ENCODE measurements at regions not wholly inside any gene's neighbourhood (a gene's known extent, or its start where the extent isn't known, plus 50 kb on each side); places are given as distances from the start of the nearest gene placed in this dataset.
A peak's percentile ranks its signal among the peaks of the same experiment; 100 is the strongest.
"Not testable (repeated sequence)": the region's sequence is repeated elsewhere in the genome, so short reads cannot be mapped to it uniquely, and the experiment has no call there.

GRCh38 chr19:20482721-20483120 is 82.9 kb downstream of the ZNF737 start:
- DNase-seq (ENCODE audit: low spot score), result no peak
- intact Hi-C loops (cut with DNase I), result no loop called here

GRCh38 chr19:20481736-20482135 is 83.8 kb downstream of the ZNF737 start:
- intact Hi-C loops (cut with DNase I), result no loop called here
- DNase-seq (ENCODE audit: low spot score), result no peak

- DNase-seq (ENCODE audit: low spot score), result no peak
- intact Hi-C loops (cut with DNase I), result no loop called here
Measured at GRCh38 chr19:20479483-20479882, 86.1 kb downstream of the ZNF737 start.

GRCh38 chr19:20478936-20479335 is 86.6 kb downstream of the ZNF737 start:
- intact Hi-C loops (cut with DNase I), result no loop called here
- DNase-seq (ENCODE audit: low spot score), result no peak

GRCh38 chr19:20472854-20473253 is 92.7 kb downstream of the ZNF737 start:
- no peak for DNase-seq (ENCODE audit: low spot score)
- intact Hi-C loops (cut with DNase I), result no loop called here

- DNase-seq (ENCODE audit: low spot score), result no peak
- intact Hi-C loops (cut with DNase I), result no loop called here
Measured at GRCh38 chr19:20471431-20471830, 94.2 kb downstream of the ZNF737 start.

- intact Hi-C loops (cut with DNase I), result no loop called here
- DNase-seq (ENCODE audit: low spot score), result no peak
Measured at GRCh38 chr19:20470345-20471135, 95.0 kb downstream of the ZNF737 start.

- DNase-seq (ENCODE audit: low spot score); intact Hi-C loops (cut with DNase I): not testable (repeated sequence)
Measured at GRCh38 chr19:20466638-20466990, 99.0 kb downstream of the ZNF737 start.

- intact Hi-C loops (cut with DNase I); DNase-seq (ENCODE audit: low spot score): not testable (repeated sequence)
Measured at GRCh38 chr19:20465922-20466637, 99.5 kb downstream of the ZNF737 start.

GRCh38 chr19:20453425-20453935 is 112.1 kb downstream of the ZNF737 start:
- no peak for DNase-seq (ENCODE audit: low spot score)
- intact Hi-C loops (cut with DNase I), result no loop called here

- no peak for DNase-seq (ENCODE audit: low spot score)
- intact Hi-C loops (cut with DNase I), result no loop called here
Measured at GRCh38 chr19:20444202-20444885, 121.2 kb downstream of the ZNF737 start.

- DNase-seq (ENCODE audit: low spot score); intact Hi-C loops (cut with DNase I): not testable (repeated sequence)
Measured at GRCh38 chr19:20432266-20432842, 133.2 kb downstream of the ZNF737 start.

GRCh38 chr19:20431826-20432225 is 133.8 kb downstream of the ZNF737 start:
- intact Hi-C loops (cut with DNase I), result no loop called here

GRCh38 chr19:20423381-20424197 is 142.0 kb downstream of the ZNF737 start:
- DNase-seq (ENCODE audit: low spot score), result peak; percentile 86
- intact Hi-C loops (cut with DNase I), result no loop called here

More at GRCh38 chr19:20431826-20432225, 133.8 kb downstream of the ZNF737 start:
- no peak for DNase-seq (ENCODE audit: low spot score)

GRCh38 chr19:20422216-20423205 is 143.1 kb downstream of the ZNF737 start:
- intact Hi-C loops (cut with DNase I), result no loop called here
- DNase-seq (ENCODE audit: low spot score), result no peak

- no peak for DNase-seq (ENCODE audit: low spot score)
- intact Hi-C loops (cut with DNase I), result no loop called here
Measured at GRCh38 chr19:20416661-20417060, 148.9 kb downstream of the ZNF737 start.

GRCh38 chr19:20414120-20414519 is 151.5 kb downstream of the ZNF737 start:
- no peak for DNase-seq (ENCODE audit: low spot score)
- intact Hi-C loops (cut with DNase I), result no loop called here

GRCh38 chr19:20413705-20414104 is 151.9 kb downstream of the ZNF737 start:
- intact Hi-C loops (cut with DNase I), result no loop called here

More at GRCh38 chr19:20413705-20414104, 151.9 kb downstream of the ZNF737 start:
- DNase-seq (ENCODE audit: low spot score), result no peak
